ENCODE measurements at regions not wholly inside any gene's neighbourhood (a gene's known extent, or its start where the extent isn't known, plus 50 kb on each side); places are given as distances from the start of the nearest gene placed in this dataset.

DNA sequence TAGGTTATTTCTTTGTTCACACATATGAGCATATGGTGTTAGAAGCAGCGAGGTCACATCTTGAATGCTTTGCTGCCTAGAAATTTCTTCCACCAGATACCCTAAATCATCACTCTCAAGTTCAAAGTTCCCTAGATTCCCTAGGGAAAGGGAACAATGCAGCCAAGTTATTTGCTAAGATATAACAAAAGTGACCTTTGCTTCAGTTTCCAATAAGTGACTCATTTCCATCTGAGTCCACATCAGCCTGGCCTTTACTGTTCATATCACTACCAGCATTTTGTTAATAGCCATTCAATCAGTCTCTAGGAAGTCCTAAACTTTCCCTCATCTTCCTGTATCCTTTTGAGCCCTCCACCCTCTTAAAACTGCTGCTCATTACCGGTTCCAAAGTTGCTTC lies 1502.5 kb downstream of the KCNT2 start:
- DNase-seq (ENCODE audit: low read depth in 2 of 3, low spot score in 1 of 3) = no peak

DNA sequence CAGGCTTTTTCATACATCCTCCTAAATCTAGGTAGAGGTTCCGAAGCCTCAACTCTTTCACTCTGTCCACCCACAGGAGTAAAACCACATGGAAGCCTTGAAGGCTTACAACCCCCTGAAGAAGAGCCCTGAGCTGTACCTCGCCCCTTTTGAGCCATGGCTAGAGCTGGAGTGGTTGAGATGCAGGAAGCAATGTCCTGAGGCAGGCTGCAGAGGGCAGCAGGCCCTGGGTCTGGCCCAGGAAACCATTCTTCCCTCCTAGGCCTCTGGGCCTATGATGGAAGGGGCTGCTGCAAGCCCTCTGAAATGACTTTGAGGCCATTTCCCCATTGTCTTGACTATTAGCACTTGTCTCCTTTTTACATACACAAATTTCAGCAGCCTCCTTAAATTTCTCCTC lies 1503.0 kb downstream of the KCNT2 start:
- DNase-seq (ENCODE audit: low read depth in 2 of 3, low spot score in 1 of 3) = no peak

DNA sequence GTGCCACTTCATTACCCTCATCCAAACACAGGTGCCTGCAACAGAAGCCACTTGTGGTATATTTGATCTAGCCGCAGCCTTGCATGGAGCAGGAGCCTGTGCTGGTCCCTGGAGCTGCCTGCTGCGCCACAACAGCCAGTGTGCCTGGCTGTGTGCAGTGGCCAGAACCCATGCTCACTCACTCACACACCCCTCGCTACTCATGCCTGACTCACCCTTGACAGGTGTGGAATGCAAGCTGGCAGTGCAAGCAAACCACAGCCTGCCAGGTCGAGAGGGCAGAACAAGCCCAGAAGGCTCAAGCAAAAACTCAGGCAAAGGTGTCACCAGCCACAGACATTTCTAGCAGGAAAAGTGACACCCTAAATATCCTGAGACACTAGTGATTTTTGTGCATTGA lies 1510.9 kb downstream of the KCNT2 start:
- no peak for DNase-seq (ENCODE audit: low read depth in 2 of 3, low spot score in 1 of 3)

DNA sequence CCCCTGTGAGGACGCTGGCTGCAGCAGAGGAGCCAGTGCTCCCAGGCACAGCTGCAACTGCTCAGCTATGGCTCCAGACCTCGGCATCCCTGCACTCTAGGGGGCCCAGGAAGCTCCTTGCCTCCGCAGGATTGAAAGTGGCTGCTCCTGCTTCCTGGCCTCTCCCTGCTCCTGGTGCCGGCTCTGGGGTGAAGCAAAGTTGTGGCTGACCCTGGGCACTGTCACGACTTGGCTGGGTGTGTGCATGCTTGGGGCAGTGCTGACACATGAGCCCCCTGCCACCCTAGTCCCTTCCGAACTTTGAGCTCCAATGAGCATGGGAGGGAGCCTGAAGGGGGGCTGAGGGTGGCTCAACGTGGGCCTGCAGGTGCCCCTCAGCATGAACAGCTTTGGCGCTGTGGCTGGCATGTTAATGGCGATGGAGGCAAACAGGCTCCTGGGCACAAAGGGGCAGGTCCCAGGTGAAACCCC lies 1512.2 kb downstream of the KCNT2 start:
- DNase-seq (ENCODE audit: low read depth in 2 of 3, low spot score in 1 of 3) = no peak

DNA sequence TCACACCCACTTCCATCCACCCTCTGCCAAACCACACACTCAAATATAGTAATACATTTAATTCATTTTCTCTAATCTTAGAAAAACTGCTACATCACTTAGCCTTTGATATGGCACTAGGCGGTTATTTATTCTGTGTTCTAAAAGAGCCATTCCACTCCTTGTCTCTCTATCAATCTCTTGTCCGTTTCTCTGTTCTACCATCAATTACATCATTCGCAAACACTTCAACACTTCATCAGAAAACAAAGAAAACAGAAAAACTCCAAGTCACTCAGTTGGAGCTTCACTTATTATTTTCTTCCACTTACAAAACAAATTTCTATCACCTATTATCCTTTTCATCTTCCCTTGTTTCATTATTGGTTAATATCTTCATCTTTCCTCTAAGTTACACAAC lies 1523.0 kb downstream of the KCNT2 start:
- no peak for DNase-seq (ENCODE audit: low read depth in 2 of 3, low spot score in 1 of 3)

DNA sequence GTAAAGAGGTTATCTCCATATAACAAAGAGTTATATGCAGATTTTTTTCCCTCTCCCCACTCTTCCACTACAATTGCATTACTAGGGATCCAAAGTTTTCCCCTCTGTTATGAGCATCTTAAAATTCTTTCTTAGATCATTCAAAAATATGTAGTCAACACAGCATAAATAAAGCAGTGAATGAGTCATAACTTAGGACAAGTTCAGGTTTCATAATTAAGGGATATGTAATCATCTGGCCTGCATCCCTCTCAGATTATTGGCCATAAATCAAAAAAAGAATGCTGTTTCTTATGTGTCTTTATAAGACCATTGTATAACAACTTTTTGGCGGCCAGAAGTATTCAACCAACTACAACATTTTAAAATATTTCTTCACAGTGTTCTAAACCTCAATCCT lies 1526.1 kb downstream of the KCNT2 start:
- DNase-seq (ENCODE audit: low read depth in 2 of 3, low spot score in 1 of 3) = no peak

DNA sequence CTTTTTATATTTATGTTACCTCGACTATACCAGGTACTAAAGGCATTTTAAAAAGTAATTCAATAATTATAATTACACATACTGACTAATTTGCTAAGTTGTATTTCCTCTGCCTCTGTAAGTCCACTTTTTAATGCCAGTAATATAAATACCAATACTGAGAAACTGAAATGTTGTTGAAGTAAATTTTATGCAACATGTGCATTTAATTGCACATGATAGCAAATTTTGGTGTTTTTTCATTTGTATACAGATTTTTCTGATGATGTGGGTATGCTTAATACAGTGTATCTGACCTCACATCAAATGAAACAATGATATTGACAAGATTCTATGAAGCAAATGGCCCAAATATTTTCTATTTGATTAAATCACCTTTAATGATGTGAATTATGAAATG lies 1531.6 kb downstream of the KCNT2 start:
- no peak for DNase-seq (ENCODE audit: low read depth in 2 of 3, low spot score in 1 of 3)

DNA sequence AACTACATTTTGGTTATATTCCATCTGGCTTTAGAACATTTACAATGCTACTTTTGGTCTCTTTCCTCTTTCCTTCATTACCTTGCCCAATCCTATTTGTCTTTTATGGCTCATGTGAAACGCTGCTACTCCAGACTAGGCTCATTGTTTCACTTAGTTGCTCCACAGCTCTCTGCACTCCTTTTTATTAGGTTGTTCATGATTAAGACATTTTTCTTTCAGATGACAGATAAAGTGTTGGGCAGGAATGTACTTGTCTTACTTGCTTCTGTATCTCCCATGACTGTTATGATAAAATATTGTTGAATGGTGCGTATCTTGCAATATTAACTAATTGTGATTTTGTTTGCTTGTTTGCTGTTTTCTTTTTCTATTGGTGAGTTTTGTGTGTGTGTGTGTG lies 1532.3 kb downstream of the KCNT2 start:
- DNase-seq (ENCODE audit: low read depth in 2 of 3, low spot score in 1 of 3) = no peak

DNA sequence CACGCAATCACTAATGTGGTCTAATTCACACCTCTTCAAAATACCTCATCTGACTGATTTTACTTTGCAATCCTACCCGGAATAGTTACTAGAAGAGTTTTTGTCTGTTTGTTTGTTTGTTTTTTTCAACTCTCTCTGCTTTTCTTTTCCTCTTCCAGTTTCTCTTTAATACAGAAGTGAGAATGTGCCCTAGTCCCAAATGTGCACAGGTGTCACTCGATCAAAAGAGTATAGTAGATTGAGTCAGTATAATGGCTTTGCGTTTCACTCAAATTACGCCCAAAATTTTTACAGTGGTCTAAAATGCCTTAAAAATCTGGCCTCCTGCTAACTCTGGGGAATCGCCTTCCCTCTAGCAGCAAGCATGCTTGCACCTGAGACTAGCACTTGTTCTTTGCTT lies 1536.8 kb downstream of the KCNT2 start:
- DNase-seq (ENCODE audit: low read depth in 2 of 3, low spot score in 1 of 3) = no peak

DNA sequence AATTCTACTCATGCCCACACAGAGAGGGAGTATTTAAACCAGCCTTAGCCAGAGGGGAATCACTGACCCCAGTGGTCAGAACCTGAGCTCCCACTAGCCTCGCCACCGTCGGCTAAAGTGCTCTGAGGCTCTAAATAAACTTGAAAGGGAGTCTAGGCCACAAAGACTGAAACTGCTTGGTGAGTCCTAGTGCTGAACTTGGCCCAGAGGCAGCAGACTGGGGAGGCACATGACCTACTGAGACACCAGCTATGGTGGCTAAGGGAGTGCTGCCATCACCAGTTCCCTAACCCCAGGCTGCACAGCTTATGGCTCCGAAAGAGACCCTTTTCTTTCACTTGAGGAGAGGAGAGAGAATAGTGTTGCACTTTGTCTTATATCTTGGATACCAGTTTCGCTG lies 1542.8 kb downstream of the KCNT2 start:
- DNase-seq (ENCODE audit: low read depth in 2 of 3, low spot score in 1 of 3) = no peak

DNA sequence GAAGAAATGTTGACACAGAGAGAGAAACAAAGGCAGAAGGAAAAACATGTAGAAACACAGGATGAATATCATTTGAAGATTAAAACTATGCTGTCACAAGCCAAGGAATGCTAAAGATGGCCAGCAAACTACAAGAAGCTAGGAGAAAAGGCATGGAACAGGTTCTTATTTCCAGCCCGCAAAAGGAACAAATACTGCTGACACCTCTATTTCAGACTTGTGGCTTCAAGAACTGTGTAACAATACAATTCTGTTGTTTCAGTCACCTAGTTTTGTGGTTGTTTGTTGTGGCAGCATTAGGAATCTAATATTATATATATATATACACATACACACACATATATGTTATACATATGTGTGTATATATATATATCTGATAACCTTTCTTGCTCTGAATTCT lies 1543.9 kb downstream of the KCNT2 start:
- no peak for DNase-seq (ENCODE audit: low read depth in 2 of 3, low spot score in 1 of 3)

DNA sequence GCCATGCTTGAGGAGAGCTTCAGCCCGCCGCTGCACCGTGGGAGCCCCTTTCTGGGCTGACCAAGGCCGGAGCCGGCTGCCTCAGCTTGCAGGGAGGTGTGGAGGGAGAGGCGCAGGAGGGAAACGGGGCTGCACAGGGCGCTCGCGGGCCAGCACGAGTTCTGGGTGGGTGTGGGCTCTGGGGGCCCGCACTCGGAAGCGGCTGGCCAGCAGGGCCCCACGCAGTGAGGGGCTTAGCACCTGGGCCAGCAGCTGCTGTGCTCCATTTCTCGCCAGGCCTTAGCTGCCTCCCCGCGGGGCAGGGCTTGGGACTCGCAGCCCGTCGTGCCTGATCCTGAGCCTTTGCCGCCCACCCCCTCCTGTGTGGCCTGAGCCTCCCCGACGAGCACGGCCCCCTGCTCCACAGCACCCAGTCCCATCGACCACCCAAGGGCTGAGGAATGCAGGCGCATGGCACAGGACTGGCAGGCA lies 1554.0 kb downstream of the KCNT2 start:
- no peak for DNase-seq (ENCODE audit: low read depth in 2 of 3, low spot score in 1 of 3)

DNA sequence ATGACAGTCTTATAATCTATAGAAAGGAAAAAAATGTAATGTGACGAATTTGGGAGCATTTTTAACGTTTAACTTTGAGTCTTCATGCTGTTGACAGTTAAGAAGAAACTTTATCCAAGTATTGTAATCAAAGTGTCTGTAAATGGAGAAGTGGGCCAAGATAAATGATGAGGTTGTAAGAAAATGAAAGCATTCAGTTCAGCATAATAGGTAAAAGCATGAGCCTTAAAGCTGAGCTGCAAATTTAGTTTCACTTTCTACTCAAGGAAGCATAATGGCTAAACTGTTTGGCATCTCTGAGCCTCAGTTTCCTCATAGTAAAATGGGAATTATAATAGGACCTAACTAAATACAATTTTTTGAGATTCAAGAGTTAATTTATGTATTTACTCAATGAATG lies 1554.8 kb downstream of the KCNT2 start:
- no peak for DNase-seq (ENCODE audit: low read depth in 2 of 3, low spot score in 1 of 3)

DNA sequence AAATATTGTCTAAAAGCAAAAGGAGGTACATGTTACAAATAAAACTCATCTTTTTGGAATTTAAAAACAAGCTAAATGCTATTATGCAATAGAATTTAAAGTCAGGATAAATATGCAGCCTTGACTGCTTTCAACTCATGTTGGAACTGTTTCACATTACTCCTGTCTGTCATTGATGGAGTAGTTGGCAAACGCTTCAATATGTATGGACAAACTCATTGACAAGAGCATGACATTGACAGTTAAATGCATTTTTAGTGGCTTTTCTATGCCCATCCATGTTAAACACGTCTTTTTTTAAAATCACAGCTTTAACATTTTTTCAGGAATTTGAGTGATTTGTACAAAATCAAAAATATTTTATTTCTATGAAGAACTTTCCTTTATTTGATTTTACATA lies 1560.5 kb downstream of the KCNT2 start:
- DNase-seq (ENCODE audit: low read depth in 2 of 3, low spot score in 1 of 3) = no peak

DNA sequence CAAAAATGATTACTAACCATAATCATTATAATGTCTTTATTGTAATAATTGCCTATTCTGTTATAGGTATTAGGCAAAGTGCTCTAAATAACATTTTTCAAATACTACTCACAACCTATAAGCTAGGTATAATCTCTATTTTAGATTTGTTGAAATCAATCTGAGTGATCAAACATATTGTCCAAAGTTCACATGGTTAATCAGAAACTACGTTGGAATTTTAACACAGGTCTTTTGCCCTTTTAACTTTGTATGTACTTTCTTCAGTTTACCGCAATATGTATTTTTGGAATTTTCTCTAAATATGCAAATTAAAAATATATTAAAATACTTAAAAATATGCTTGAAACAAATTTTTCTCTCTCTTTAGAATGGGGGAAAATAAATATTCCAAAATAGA lies 1563.2 kb downstream of the KCNT2 start:
- no peak for DNase-seq (ENCODE audit: low read depth in 2 of 3, low spot score in 1 of 3)

DNA sequence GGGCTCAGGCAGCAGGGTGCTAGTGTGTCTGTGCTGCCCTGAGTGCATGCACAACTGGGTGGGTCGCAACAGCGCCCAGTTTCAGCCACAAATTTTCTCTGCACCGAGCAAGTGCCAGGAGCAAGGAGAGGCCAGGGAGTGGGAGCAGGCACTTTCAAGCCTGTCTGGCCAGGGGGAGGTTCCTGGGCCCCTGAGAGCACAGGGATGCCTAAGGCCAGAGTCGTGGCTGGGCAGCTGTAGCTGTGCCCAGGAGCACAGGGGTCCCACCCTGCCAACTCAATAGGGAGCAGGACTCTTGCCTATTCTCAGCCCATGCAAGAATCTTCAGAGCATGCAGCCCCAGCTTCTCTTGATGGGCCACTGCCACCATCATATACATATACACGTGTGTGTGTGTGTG lies 1577.4 kb downstream of the KCNT2 start:
- DNase-seq (ENCODE audit: low read depth in 2 of 3, low spot score in 1 of 3) = no peak

DNA sequence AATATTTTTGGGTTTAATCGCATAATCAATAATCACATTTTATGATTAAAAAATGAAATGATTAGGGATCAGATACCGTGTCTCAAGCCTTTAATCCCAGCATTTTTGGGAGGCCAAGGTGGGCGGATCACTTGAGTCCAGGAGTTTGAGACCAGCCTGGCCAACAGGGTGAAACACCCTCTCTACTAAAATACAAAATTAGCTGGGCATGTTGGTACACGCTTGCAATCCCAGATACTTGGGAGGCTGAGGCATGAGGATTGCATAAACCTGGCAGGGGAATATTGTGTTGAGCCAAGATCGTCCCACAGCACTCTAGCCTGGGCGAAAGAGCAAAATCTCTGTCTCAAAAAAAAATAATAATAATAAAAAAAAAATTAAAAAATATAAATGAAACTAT lies 1581.4 kb downstream of the KCNT2 start:
- no peak for DNase-seq (ENCODE audit: low read depth in 2 of 3, low spot score in 1 of 3)

DNA sequence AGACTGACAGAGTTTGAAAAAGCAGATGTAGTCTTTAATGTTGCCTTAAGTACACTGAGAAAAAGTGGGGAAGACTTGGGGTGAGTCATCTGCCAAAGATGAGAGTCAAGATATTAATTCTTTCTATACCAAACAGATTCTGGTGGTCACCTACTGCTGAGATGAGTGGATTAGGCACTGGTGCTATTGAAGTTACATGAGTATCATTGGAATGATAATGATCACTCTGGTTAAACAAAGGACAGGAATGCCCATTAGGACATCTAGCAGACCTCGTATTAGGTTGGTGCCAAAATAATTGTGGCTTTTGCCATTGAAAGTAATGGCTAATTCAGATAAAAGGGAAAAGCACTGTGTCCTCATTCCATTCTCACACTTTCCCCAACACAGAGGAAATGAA lies 1588.9 kb downstream of the KCNT2 start:
- no peak for DNase-seq (ENCODE audit: low read depth in 2 of 3, low spot score in 1 of 3)

DNA sequence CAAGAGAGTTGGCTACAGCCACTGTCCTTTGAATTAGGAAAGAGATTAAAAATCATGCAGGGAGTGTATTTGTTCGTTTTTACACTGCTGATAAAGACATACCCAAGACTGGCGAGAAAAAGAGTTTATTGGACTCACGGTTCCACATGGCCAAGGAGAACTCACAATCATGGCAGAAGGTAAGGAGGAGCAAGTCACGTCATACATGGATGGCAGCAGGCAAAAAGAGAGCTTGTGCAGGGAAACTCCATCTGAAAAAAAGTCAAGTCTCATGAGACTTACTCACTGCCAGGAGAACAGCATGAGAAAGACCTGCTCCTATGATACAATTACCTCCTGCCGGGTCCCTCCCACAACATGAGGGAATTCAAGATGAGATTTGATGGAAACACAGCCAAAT lies 1595.2 kb downstream of the KCNT2 start:
- no peak for DNase-seq (ENCODE audit: low read depth in 2 of 3, low spot score in 1 of 3)

DNA sequence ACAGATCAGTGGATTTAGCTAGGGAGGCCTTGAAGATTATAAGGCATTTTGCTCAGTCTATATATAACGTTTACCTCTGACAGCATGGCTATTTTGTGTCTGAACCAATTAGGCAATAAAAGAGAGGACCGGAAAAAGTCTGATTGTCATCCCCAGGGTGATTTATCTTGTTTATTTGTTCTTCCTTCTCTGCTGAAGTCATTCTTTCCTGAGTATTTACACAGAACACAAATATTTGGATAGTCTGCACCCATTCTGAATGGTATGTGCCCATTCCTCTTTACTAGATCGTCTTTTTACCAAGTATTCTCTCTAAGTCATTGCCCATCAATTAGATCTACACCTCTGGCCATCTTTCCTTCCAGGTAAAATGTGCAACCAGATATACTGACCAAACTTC lies 1602.9 kb downstream of the KCNT2 start:
- no peak for DNase-seq (ENCODE audit: low read depth in 2 of 3, low spot score in 1 of 3)

DNA sequence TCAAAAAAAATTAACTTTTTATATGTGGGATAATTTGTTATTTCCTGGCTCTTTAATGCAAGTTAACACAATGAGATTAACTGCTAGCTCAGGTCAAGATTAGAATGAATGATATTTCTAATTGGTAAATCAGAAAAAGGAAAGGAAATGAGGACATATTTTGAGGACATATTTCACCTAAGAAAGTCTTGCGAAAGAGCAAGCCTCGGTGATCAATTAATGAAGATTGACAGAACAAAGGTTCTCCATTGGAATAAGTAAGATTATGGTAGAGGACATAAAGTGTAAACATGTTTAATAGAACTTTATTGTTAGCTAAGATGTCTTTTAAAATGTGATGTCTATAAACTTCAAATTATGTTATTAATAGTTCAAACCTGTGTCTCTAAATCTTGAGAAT lies 1617.8 kb downstream of the KCNT2 start:
- no peak for DNase-seq (ENCODE audit: low read depth in 2 of 3, low spot score in 1 of 3)

DNA sequence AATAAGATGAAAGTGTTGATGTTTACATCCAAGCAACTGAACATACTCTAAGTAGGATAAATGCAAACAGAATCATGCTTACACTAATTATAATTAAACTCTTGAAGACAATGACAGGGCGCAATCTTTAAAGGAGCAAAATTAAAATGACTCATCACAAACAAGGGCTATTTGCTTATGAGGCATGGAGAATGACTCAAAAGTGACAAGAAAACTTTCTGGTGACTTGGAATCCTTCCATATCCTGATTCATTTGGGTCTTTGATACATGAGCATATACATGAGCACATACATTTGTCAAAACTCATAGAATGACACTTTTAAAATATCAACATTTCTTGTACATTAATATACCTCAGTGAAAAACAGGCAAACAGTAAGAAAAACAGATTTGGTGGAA lies 1632.3 kb downstream of the KCNT2 start:
- DNase-seq (ENCODE audit: low read depth in 2 of 3, low spot score in 1 of 3) = no peak

DNA sequence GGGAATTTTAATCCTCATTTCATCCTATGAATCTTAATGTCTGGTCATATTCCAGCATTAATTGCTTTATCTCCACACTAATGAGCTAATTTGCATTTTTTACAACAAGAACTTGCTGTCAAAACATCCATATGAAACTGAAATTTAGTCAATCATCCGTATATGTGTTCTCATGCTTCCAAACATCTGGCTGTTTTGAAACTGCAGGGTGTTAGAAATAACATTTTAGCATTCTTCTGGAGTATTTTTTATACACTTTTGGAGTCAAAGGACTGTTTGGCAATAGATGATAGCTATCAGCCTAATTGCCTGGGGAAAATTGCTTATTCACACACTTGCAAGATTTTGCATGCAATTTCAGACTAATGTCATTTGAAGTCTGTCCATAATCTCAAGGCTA lies 1639.3 kb downstream of the KCNT2 start:
- DNase-seq (ENCODE audit: low read depth in 2 of 3, low spot score in 1 of 3) = no peak

DNA sequence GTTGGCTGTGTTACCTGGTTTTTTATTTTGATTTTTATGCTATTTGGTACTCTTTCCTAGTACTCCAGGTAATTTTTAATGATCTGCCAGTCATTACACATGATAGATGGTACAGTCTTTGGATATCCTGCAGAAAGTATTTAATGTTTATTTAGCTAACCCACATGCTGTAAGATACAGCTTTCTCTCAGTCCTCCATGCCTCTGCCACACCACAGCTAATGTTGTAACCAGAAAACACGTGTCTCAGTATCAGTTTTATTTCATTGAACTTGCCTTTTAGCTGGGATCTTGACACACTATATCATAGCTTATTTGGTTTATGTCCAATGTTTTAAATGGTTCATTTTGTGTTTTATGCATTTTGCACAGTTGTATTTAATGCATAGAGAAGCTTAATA lies 1648.4 kb downstream of the KCNT2 start:
- no peak for DNase-seq (ENCODE audit: low read depth in 2 of 3, low spot score in 1 of 3)

Data from stimulated activated CD4-positive, alpha-beta T cell treated with anti-CD3 and anti-CD28 coated beads, Interleukin-12 subunit alpha, Interleukin-12 subunit beta, amount 100 ng/mL, for 48 hours (primary cell).